SK-N-SH (cell line): ENCODE measurements at regions not wholly inside any gene's neighbourhood (a gene's known extent, or its start where the extent isn't known, plus 50 kb on each side); places are given as distances from the start of the nearest gene placed in this dataset.

Experiments used
- CTCF ChIA-PET: fragments of 300-600, 350-600 bp; formaldehyde crosslinking; extraction: SDS; loops from one replicate; lab custom pipeline; 2021; lab: Yijun Ruan, JAX
- POLR2A ChIA-PET: fragments of 350-600 bp; sonication (Branson Sonifier 250); formaldehyde crosslinking; extraction: SDS; loops from one replicate; lab custom pipeline; 2020; ENCODE audit warnings: antibody characterized with exemption, inconsistent platforms; lab: Yijun Ruan, JAX
- DNase-seq: peaks from one replicate; pipeline ENCODE4 v3.0.0; 2012
- H2AFZ ChIP-seq: fragments of 200-600 bp; sonication (generic); 2 replicates; pipeline ENCODE4 v1.8.1; 2016; ENCODE audit warnings: antibody characterized with exemption, mild to moderate bottlenecking, low read depth
- H3F3A ChIP-seq: fragments of 200-600 bp; sonication (generic); replicated peaks from 2 replicates; pipeline ENCODE3; 2016; ENCODE audit warnings: antibody characterized with exemption, mild to moderate bottlenecking; ENCODE audit not compliant: insufficient read depth
- H3K27ac ChIP-seq, 2 experiments: fragments of 200-500 bp in 1 of 2; fragments of 200-600 bp in 1 of 2; sonication (Bioruptor generic) in 1 of 2; sonication (generic), shearing (Covaris generic) in 1 of 2; 2 replicates each; pipeline versions ENCODE4 v1.5.1 to v1.6.1; 2014 to 2016; ENCODE audit warnings: low read depth in 2 of 2, inconsistent platforms in 1 of 2, low read length in 1 of 2, mild to moderate bottlenecking in 1 of 2, mixed read lengths in 1 of 2
- H3K27me3 ChIP-seq: fragments of 200-600 bp; sonication (generic), shearing (Covaris generic); 2 replicates; pipeline ENCODE4 v1.6.1; 2016; ENCODE audit warnings: mixed run types; ENCODE audit not compliant: insufficient read depth
- H3K36me3 ChIP-seq, 2 experiments: fragments of 200-500 bp in 1 of 2; fragments of 200-600 bp in 1 of 2; sonication (Bioruptor generic) in 1 of 2; sonication (generic) in 1 of 2; replicated peaks in 1 of 2; 2 replicates each; pipeline versions ENCODE3 to v1.5.1; 2014 to 2016; ENCODE audit warnings: low read length in 1 of 2, mild to moderate bottlenecking in 1 of 2; ENCODE audit not compliant: insufficient read depth in 2 of 2, control insufficient read depth in 1 of 2
- H3K4me1 ChIP-seq, 2 experiments: fragments of 200-500 bp in 1 of 2; fragments of 200-600 bp in 1 of 2; sonication (Bioruptor generic) in 1 of 2; sonication (generic), shearing (Covaris generic) in 1 of 2; 2 replicates each; pipeline versions ENCODE4 v1.5.1 to v1.6.1; 2014 to 2016; ENCODE audit warnings: low read depth in 1 of 2, low read length in 1 of 2, mixed run types in 1 of 2; ENCODE audit not compliant: insufficient read depth in 2 of 2, control insufficient read depth in 1 of 2
- H3K4me2 ChIP-seq: fragments of 200-600 bp; sonication (generic), shearing (Covaris generic); 2 replicates; pipeline ENCODE4 v1.6.1; 2017; ENCODE audit warnings: mixed run types
- H3K4me3 ChIP-seq, 2 experiments: fragments of 200-500 bp in 1 of 2; fragments of 200-600 bp in 1 of 2; sonication (Bioruptor generic) in 1 of 2; sonication (generic), shearing (Covaris generic) in 1 of 2; 2 replicates each; pipeline versions ENCODE4 v1.5.1 to v1.8.1; 2014 to 2016; ENCODE audit warnings: low read depth in 2 of 2, inconsistent platforms in 1 of 2, low read length in 1 of 2, mild to moderate bottlenecking in 1 of 2, mixed read lengths in 1 of 2, moderate library complexity in 1 of 2
- H3K79me2 ChIP-seq: fragments of 200-600 bp; sonication (generic); 2 replicates; pipeline ENCODE4 v1.8.1; 2017; ENCODE audit warnings: mild to moderate bottlenecking; ENCODE audit not compliant: insufficient read depth
- H3K9ac ChIP-seq: fragments of 200-600 bp; sonication (generic); 2 replicates; pipeline ENCODE4 v1.6.1; 2017; ENCODE audit warnings: mixed run types
- H3K9me2 ChIP-seq: fragments of 200-600 bp; sonication (generic); 2 replicates; pipeline ENCODE4 v1.6.1; 2017; ENCODE audit warnings: mixed run types
- H3K9me3 ChIP-seq: fragments of 200-600 bp; sonication (generic); 2 replicates; pipeline ENCODE4 v1.6.1; 2017; ENCODE audit warnings: mixed run types, mild to moderate bottlenecking, moderate library complexity
- H4K20me1 ChIP-seq: fragments of 200-600 bp; sonication (generic); 2 replicates; pipeline ENCODE4 v1.6.1; 2017; ENCODE audit warnings: mild to moderate bottlenecking, mixed run types; ENCODE audit not compliant: insufficient read depth
- CHD2 ChIP-seq: fragments of 150-350 bp; IDR thresholded peaks from 2 replicates; pipeline ENCODE4 v1.6.1; 2018; ENCODE audit warnings: low read length; ENCODE audit not compliant: partially characterized antibody
- ELF1 ChIP-seq: IDR thresholded peaks from 2 replicates; pipeline ENCODE4 v1.4.0; 2012
- EZH2phosphoT487 ChIP-seq: fragments of 200-600 bp; sonication (generic); IDR thresholded peaks from 2 replicates; pipeline ENCODE4 v1.6.1; 2017; ENCODE audit warnings: low read depth, mixed run types, mild to moderate bottlenecking, antibody characterized with exemption, moderate library complexity, borderline replicate concordance
- FOXJ3 ChIP-seq: sonication (generic); formaldehyde crosslinking; IDR thresholded peaks from 2 replicates; pipeline ENCODE4 v1.5.1; 2020; ENCODE audit warnings: mild to moderate bottlenecking, missing genetic modification reagents
- JUND ChIP-seq: IDR thresholded peaks from 2 replicates; pipeline ENCODE4 v1.4.0; 2012
- MAX ChIP-seq: IDR thresholded peaks from 2 replicates; pipeline ENCODE4 v1.4.0; 2012; ENCODE audit warnings: low read depth
- RAD21 ChIP-seq: IDR thresholded peaks from 2 replicates; pipeline ENCODE4 v1.6.1; 2012; ENCODE audit warnings: mild to moderate bottlenecking, low read length
- RCOR1 ChIP-seq: fragments of 150-350 bp; IDR thresholded peaks from 2 replicates; pipeline ENCODE4 v1.6.1; 2017; ENCODE audit warnings: antibody characterized with exemption, low read length
- REST ChIP-seq: IDR thresholded peaks from 2 replicates; pipeline ENCODE4 v1.6.1; 2012; ENCODE audit warnings: mild to moderate bottlenecking, low read depth, low read length, moderate library complexity
- RFX5 ChIP-seq: IDR thresholded peaks from 2 replicates; pipeline ENCODE4 v1.6.1; 2012; ENCODE audit warnings: mild to moderate bottlenecking, improper control_type of control experiment, low read length
- RXRA ChIP-seq: IDR thresholded peaks from 2 replicates; pipeline ENCODE4 v1.4.0; 2012; ENCODE audit warnings: low read depth, mild to moderate bottlenecking, borderline replicate concordance
- SMC3 ChIP-seq: IDR thresholded peaks from 2 replicates; pipeline ENCODE4 v1.6.1; 2012; ENCODE audit warnings: low read depth, low read length, improper control_type of control experiment
- TAF1 ChIP-seq: IDR thresholded peaks from 2 replicates; pipeline ENCODE4 v1.6.1; 2012; ENCODE audit warnings: low read depth, mild to moderate bottlenecking, low read length, moderate library complexity, borderline replicate concordance
- TCF12 ChIP-seq: IDR thresholded peaks from 2 replicates; pipeline ENCODE4 v1.4.0; 2012
- TEAD4 ChIP-seq: IDR thresholded peaks from 2 replicates; pipeline ENCODE4 v1.4.0; 2012; ENCODE audit warnings: mild to moderate bottlenecking, borderline replicate concordance; ENCODE audit not compliant: insufficient read depth
- USF2 ChIP-seq: fragments of 150-350 bp; IDR thresholded peaks from 2 replicates; pipeline ENCODE4 v1.6.1; 2017; ENCODE audit warnings: antibody characterized with exemption, low read length, low read depth, borderline replicate concordance

- peaks cover 0 to 4% of the 10 kb centered on the region in 2 experiments; a peak in 1 of 4 replicates for H3K4me1 ChIP-seq
- no peaks in the 10 kb centered on the region for H3K36me3 ChIP-seq
- no peaks in the 10 kb centered on the region for H3F3A ChIP-seq
- no peak for TF ChIP-seq JUND
- TF ChIP-seq FOXJ3 (CRISPR knock-in tag) = no peak
- TF ChIP-seq EZH2phosphoT487 = no peak
- TF ChIP-seq ELF1 = no peak
- no peak for TF ChIP-seq TEAD4
- no peak for TF ChIP-seq USF2
- TF ChIP-seq TAF1 = no peak
- no peak for TF ChIP-seq RFX5
- no peak for TF ChIP-seq RCOR1
- TF ChIP-seq REST = no peak
- TF ChIP-seq RAD21 = no peak
- no peak for TF ChIP-seq CHD2
- no peak for TF ChIP-seq MAX
- no peak for TF ChIP-seq RXRA
- TF ChIP-seq SMC3 = no peak
- TF ChIP-seq TCF12 = no peak
- POLR2A ChIA-PET = no interaction called here
- no peak overlapping the region for H3K4me2 ChIP-seq
- no peaks in the 10 kb centered on the region for H3K27me3 ChIP-seq
- H3K4me3 ChIP-seq = no peak overlapping the region
- H3K27ac ChIP-seq = no peak overlapping the region
- DNase-seq = no peak
- H3K9ac ChIP-seq = no peak overlapping the region
- H4K20me1 ChIP-seq = no peaks in the 10 kb centered on the region
- H2AFZ ChIP-seq = no peak overlapping the region
- no peaks in the 10 kb centered on the region for H3K9me3 ChIP-seq
- H3K79me2 ChIP-seq = no peaks in the 10 kb centered on the region
- CTCF ChIA-PET = interaction anchor here (0.8 kb wide), 1 partner anchor 12 kb away, joined by 3 read pairs; no protein-coding TSS in a partner anchor
- H3K9me2 ChIP-seq = no peaks in the 10 kb centered on the region
Observed at GRCh38 chr6:156334966-156335365, 442.2 kb upstream of the ARID1B start.
